Progenitor cell of endocrine pancreas (in vitro differentiated cells): ENCODE measurements at regions not wholly inside any gene's neighbourhood (a gene's known extent, or its start where the extent isn't known, plus 50 kb on each side); places are given as distances from the start of the nearest gene placed in this dataset.

Source experiments
- DNase-seq: peaks from one replicate; pipeline ENCODE4 v3.0.0; 2021; ENCODE audit warnings: low spot score; ENCODE audit not compliant: unreplicated experiment
- H3K27ac Mint-ChIP-seq: 2 replicates; pipeline ENCODE4 v1.8.0; 2021; ENCODE audit warnings: mild to moderate bottlenecking, moderate library complexity, mixed read lengths
- H3K27me3 Mint-ChIP-seq: 2 replicates; pipeline ENCODE4 v1.8.0; 2021; ENCODE audit warnings: mixed read lengths
- H3K36me3 Mint-ChIP-seq: 2 replicates; pipeline ENCODE4 v1.8.0; 2022; ENCODE audit warnings: mixed read lengths; ENCODE audit not compliant: insufficient read depth
- H3K4me1 Mint-ChIP-seq: 2 replicates; pipeline ENCODE4 v1.8.0; 2021; ENCODE audit warnings: low read depth, mixed read lengths
- H3K4me3 Mint-ChIP-seq: 2 replicates; pipeline ENCODE4 v1.8.0; 2021; ENCODE audit warnings: low read depth, mild to moderate bottlenecking, moderate library complexity, mixed read lengths
- H3K9me3 Mint-ChIP-seq: 2 replicates; pipeline ENCODE4 v1.8.0; 2021; ENCODE audit warnings: low read depth, mixed read lengths
- TF ChIP-seq, protein P1 (sequence below): fragments of 200-600 bp; sonication (generic); IDR thresholded peaks from one replicate; pipeline ENCODE4 v1.5.0; 2021; ENCODE audit warnings: antibody characterized with exemption, mild to moderate bottlenecking; ENCODE audit not compliant: unreplicated experiment

DNA sequence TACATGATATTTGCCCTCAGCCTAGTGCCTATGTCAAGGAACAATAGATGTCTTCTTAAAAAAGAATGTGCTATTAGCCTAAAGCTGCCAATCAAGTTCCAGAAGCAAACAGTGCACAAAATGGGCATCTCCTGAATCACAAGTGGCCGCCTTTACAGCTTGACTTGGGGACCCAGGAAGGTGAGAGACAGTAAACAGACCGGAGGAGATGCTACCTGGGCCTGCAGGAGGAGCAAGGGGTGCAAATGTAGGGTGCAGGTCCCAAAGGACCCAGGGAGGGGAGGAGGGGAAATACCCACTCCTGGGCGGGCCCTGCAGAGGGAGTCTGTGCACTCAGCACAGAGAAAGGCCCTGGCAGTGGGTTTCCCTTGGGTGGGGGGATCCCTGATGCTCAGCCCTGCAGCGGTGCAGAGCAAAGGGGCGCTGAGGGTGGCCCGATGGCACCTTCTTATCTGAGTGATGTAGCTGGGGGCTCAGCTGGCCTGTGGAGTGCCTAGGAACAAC, 147.7 kb downstream of the WDR11 start:
- TF ChIP-seq, protein P1, sequence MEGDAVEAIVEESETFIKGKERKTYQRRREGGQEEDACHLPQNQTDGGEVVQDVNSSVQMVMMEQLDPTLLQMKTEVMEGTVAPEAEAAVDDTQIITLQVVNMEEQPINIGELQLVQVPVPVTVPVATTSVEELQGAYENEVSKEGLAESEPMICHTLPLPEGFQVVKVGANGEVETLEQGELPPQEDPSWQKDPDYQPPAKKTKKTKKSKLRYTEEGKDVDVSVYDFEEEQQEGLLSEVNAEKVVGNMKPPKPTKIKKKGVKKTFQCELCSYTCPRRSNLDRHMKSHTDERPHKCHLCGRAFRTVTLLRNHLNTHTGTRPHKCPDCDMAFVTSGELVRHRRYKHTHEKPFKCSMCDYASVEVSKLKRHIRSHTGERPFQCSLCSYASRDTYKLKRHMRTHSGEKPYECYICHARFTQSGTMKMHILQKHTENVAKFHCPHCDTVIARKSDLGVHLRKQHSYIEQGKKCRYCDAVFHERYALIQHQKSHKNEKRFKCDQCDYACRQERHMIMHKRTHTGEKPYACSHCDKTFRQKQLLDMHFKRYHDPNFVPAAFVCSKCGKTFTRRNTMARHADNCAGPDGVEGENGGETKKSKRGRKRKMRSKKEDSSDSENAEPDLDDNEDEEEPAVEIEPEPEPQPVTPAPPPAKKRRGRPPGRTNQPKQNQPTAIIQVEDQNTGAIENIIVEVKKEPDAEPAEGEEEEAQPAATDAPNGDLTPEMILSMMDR = no peak
- Mint-ChIP-seq H3K27ac (peak overlapping the region; percentile 20), H3K4me3 (no peak overlapping the region), H3K27me3 (peaks cover 7% of the 10 kb centered on the region), H3K9me3 (peaks cover 8% of the 10 kb centered on the region), H3K4me1 (peaks cover 23% of the 10 kb centered on the region), H3K36me3 (no peaks in the 10 kb centered on the region)
- no peak for DNase-seq

DNA sequence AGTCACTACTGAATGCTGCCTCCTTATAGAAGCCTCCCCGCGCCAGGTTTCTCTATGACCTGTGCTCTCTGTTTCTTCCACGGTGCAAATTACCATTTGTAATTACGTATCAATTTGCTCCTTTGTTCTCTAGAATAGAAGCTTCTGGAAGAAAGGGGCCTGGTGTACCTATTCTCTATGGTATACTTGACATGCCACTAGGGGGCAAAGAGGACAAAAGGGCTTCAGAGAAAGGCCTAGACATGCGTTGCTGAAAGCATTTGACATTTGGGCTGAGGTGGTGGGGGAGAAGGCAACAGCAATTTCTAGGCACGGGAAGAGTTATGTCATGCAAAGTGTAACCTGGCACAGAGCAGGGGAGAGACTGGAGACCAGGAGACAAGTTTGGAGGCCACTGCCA, 148.7 kb downstream of the WDR11 start:
- peaks cover 7% of the 10 kb centered on the region for H3K27me3 Mint-ChIP-seq
- peaks cover 17% of the 10 kb centered on the region for H3K9me3 Mint-ChIP-seq
- TF ChIP-seq, protein P1 = peak; percentile 25
- H3K36me3 Mint-ChIP-seq = peaks cover 9% of the 10 kb centered on the region
- DNase-seq = no peak
- no peak overlapping the region for H3K27ac Mint-ChIP-seq
- H3K4me3 Mint-ChIP-seq = no peak overlapping the region
- H3K4me1 Mint-ChIP-seq = peaks cover 23% of the 10 kb centered on the region

DNA sequence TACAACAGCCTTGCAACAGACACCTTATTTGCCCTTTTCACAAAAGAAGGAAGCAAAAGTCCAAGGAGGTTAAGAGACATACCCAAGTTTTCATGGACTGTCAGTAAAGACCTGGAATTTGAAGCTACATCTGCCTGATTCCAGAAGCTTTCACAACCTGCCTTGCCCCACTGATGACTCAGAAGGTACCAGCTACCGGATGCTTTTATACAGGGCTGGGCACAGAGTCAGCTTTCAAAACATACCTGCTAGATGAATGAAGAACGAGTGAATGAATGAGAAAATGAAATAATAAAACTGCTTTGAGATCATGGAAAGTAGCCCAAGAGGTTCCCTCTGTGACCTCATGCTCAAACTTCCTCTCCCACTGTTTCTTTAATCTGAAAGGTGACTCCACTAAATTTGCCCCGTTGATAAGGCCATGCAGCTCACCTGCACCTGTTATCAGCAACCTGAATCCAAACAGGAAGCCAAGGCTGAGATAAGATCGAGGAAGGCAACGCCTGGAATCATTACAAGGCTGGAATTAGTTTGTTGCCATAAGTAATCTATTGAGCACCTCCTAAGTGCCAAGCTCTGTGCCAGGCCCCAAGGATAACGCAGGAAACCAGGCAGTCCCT, 151.5 kb downstream of the WDR11 start:
- no peak for DNase-seq
- Mint-ChIP-seq H3K4me3 (no peak overlapping the region), H3K27ac (peak overlapping the region; percentile 42), H3K27me3 (peaks cover 7% of the 10 kb centered on the region), H3K36me3 (peaks cover 11% of the 10 kb centered on the region), H3K9me3 (peaks cover 36% of the 10 kb centered on the region), H3K4me1 (peaks cover 10% of the 10 kb centered on the region)
- TF ChIP-seq, protein P1 = no peak

DNA sequence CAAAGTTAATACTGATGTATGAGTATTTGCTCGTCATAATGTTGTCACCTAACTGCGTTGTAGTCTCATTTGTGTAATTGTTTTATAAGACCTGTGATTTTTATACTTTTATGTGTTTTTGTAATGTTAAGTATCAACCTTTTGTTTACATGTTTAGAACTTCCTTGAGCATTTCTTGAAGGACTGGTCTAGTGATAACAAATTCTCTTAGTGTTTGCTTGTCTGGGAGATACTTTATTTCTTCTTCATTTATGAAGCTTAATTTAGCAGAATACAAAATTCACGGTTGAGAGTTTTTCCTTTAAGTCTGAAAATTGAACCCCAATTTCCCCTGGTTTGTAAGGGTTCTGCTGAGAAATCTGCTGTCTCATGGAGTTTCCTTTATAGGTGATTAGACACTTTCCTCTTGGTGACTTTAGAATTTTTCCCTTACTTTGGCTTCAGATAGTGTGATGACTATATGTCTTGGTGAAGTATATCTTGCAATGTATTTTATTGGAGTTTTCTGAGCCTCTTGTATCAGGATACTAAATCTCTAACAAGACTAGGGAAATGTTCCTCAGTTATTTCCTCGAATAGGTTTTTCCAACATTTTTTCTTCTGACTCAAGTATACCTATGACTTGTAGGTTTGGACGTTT, 154.9 kb downstream of the WDR11 start:
- H3K27me3 Mint-ChIP-seq = peaks cover 2% of the 10 kb centered on the region
- DNase-seq = no peak
- peaks cover 11% of the 10 kb centered on the region for H3K4me1 Mint-ChIP-seq
- TF ChIP-seq, protein P1 = no peak
- H3K9me3 Mint-ChIP-seq = peaks cover 36% of the 10 kb centered on the region
- no peak overlapping the region for H3K4me3 Mint-ChIP-seq
- H3K36me3 Mint-ChIP-seq = peaks cover 11% of the 10 kb centered on the region
- H3K27ac Mint-ChIP-seq = no peak overlapping the region

DNA sequence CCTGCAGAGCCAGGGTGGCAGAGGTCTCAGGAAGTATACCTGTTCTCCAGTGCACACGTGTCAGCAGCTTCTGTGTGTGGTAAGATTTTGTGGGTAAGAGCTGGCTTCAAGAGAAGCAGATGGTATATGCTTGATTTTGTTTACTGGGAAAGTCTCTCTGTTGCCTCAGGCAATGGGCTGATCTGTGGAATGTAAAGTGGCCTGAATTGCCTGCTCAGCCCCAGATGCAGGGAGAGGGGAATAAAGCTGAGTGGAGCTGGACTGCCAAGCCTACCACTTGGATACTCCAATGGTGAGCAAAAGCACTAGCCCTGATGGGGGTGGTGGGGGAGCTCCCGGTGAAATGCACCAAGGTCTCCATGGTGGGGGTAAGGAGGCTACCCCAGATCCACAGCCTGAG, 156.1 kb downstream of the WDR11 start:
- no peak for DNase-seq
- no peaks in the 10 kb centered on the region for H3K27me3 Mint-ChIP-seq
- H3K36me3 Mint-ChIP-seq = peaks cover 11% of the 10 kb centered on the region
- no peak overlapping the region for H3K27ac Mint-ChIP-seq
- H3K4me3 Mint-ChIP-seq = no peak overlapping the region
- peaks cover 12% of the 10 kb centered on the region for H3K4me1 Mint-ChIP-seq
- TF ChIP-seq, protein P1 = no peak
- H3K9me3 Mint-ChIP-seq = peaks cover 39% of the 10 kb centered on the region
